ENCODE measurements at regions not wholly inside any gene's neighbourhood (a gene's known extent, or its start where the extent isn't known, plus 50 kb on each side); places are given as distances from the start of the nearest gene placed in this dataset.

- TF ChIP-seq CTCF (IDR thresholded peaks at IDR 0.05) (no peak), POLR2A (IDR thresholded peaks at IDR 0.05) (no peak), EP300 (IDR thresholded peaks at IDR 0.05) (no peak), POLR2AphosphoS5 (IDR thresholded peaks at IDR 0.05) (no peak)
Measured at GRCh38 chr2:2512931-2513330, 181.9 kb upstream of the MYT1L start.
